Epithelial cell of esophagus (primary cell): ENCODE measurements at regions not wholly inside any gene's neighbourhood (a gene's known extent, or its start where the extent isn't known, plus 50 kb on each side); places are given as distances from the start of the nearest gene placed in this dataset.

ENCODE experiments used
- DNase-seq: peaks from one replicate; pipeline ENCODE4 v3.0.0; 2010; ENCODE audit warnings: low read depth
- H3K4me3 ChIP-seq: 2 replicates; pipeline ENCODE4 v1.5.1; 2011; ENCODE audit warnings: mild to moderate bottlenecking, low read length, control low read depth
- TF ChIP-seq, protein P1 (sequence below): IDR thresholded peaks from 2 replicates; pipeline ENCODE4 v1.5.1; 2011; ENCODE audit warnings: low read depth, mild to moderate bottlenecking, low read length, control low read depth, inconsistent platforms; ENCODE audit not compliant: insufficient read depth; ENCODE audit errors: missing control alignments

- TF ChIP-seq, protein P1, sequence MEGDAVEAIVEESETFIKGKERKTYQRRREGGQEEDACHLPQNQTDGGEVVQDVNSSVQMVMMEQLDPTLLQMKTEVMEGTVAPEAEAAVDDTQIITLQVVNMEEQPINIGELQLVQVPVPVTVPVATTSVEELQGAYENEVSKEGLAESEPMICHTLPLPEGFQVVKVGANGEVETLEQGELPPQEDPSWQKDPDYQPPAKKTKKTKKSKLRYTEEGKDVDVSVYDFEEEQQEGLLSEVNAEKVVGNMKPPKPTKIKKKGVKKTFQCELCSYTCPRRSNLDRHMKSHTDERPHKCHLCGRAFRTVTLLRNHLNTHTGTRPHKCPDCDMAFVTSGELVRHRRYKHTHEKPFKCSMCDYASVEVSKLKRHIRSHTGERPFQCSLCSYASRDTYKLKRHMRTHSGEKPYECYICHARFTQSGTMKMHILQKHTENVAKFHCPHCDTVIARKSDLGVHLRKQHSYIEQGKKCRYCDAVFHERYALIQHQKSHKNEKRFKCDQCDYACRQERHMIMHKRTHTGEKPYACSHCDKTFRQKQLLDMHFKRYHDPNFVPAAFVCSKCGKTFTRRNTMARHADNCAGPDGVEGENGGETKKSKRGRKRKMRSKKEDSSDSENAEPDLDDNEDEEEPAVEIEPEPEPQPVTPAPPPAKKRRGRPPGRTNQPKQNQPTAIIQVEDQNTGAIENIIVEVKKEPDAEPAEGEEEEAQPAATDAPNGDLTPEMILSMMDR = no peak
- H3K4me3 ChIP-seq = no peak overlapping the region
- no peak for DNase-seq
These were observed 1286.3 kb upstream of the AUTS2 start for GRCh38 chr7:68311958-68312357.

DNA sequence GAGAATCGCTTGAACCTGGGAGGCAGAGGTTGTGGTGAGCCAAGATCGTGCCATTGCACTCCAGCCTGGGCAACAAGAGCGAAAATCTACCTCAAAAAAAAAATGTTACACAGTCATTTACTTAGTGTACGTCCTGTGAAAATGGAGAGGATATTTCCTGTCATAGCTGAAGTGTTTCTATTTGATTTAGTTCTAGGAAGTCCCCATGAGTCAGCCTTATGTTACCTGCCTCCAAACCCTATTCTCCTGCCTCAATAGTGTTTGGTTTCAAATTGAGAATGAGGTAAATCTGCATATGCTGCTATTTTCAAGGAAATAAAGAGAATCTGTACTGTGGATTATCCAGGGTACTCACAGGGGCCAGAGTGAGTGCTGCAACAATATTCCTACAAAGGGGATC, 1284.5 kb upstream of the AUTS2 start:
- TF ChIP-seq, protein P1 = no peak
- no peak for DNase-seq
- no peak overlapping the region for H3K4me3 ChIP-seq

DNA sequence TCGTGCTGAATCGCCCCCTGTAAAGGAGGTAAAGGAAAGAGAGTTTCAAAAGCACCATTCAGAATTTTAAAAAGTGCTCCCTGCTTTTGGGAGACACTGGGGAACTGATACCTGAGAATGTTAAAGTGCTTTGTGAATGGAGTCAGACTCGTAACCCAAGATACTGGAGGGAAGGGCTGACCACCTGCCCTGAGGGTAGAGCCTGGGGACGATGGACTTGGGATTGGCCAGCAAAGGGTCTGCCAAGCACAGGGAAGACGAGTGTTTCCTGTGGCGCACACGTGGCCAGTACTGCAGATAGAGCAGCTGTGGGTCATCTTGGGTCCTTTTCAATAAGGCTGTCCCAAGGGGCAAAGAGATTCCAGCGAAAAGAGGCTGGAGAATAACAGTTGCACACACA, 1284.1 kb upstream of the AUTS2 start:
- DNase-seq = no peak
- H3K4me3 ChIP-seq = no peak overlapping the region
- TF ChIP-seq, protein P1 = no peak

DNA sequence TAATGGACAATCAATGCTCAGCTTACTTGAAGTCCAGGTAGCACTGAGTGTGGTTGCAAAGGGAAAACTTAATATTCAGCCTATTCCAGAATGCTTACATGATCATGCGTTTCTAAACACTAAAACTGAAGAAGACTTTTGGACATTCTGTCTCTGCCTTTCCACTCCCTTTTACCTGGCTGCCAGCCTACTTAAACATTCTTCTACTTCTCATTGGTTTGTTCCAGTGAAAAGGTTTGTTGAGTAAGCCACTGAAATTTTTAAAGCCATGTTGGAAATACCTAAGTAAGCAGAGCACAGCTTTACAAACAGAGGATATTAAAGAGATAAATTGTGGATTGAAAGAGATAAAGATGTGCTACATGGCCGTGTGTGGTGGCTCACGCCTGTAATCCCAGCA, 1280.8 kb upstream of the AUTS2 start:
- TF ChIP-seq, protein P1 = no peak
- H3K4me3 ChIP-seq = no peak overlapping the region
- DNase-seq = no peak

GRCh38 chr7:68319061-68319460, 1279.2 kb upstream of the AUTS2 start:
- DNase-seq = no peak
- H3K4me3 ChIP-seq = no peak overlapping the region
- TF ChIP-seq, protein P1 = no peak

- DNase-seq = peak; percentile 20
- TF ChIP-seq, protein P1 = no peak
- no peak overlapping the region for H3K4me3 ChIP-seq
These were observed 1277.1 kb upstream of the AUTS2 start for GRCh38 chr7:68321076-68321639.

DNA sequence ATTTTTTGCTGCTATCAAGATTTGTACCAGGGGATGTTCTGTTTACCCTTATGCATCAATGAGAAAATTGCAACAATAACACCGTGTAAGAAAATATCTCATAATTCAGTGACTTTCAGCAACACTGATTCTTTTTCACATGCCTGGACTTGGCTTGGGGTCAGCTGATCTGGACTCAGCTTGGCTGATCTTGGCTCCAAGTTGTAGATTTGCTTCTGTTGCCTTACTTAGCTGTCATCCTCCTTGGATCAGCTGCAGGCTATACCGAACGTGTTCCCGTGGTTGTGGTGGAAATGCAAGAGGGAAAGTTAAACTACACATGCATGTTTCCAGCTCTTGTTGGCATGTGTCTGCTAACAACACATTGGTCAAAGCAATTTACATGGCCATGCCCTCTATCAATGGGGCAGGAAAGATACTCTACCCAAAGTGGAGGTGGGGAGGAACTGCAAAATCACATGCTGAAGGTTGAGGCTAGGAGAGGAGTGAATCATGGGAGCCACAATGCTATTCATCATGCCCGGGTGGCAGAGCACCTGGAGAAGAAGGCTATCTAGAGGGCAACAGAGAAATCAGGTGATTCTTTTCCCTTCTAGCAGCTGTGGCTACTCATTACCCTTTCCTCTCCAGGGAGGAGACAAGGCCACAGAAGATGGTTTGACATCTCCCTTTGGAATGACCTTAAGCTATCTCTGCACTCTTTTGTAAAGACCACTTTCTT, 1276.3 kb upstream of the AUTS2 start:
- no peak overlapping the region for H3K4me3 ChIP-seq
- TF ChIP-seq, protein P1 = no peak
- DNase-seq = no peak
